IPS DF 4.7 (cell line): ENCODE measurements at regions not wholly inside any gene's neighbourhood (a gene's known extent, or its start where the extent isn't known, plus 50 kb on each side); places are given as distances from the start of the nearest gene placed in this dataset.
"Not testable (repeated sequence)": the region's sequence is repeated elsewhere in the genome, so short reads cannot be mapped to it uniquely, and the experiment has no call there.

Experiments
- DNase-seq: peaks from one replicate; pipeline ENCODE4 v3.0.0-alpha.2; 2013; ENCODE audit warnings: low spot score; ENCODE audit errors: extremely low read depth

GRCh38 chrX:117843749-117844148 lies 272.9 kb downstream of the KLHL13 start:
- no peak for DNase-seq

DNA sequence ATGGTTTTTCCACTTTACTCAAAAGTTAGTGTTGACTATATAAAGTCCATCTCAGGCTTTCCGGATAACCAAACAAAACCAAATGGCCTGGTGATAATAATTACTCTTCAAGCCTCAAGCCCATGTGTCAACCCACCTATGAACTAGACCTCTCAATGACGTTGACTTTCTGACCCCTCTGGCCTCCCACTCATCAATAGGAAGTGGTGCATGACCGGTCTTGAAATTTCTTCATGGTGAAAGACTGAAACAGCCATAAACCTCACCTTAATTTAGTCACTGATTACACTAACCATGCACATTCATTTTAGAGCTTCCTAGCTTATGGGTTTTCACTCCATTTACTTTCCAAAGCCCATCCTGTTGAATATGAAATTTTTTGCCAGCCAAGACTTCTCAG lies 276.0 kb downstream of the KLHL13 start:
- no peak for DNase-seq

DNA sequence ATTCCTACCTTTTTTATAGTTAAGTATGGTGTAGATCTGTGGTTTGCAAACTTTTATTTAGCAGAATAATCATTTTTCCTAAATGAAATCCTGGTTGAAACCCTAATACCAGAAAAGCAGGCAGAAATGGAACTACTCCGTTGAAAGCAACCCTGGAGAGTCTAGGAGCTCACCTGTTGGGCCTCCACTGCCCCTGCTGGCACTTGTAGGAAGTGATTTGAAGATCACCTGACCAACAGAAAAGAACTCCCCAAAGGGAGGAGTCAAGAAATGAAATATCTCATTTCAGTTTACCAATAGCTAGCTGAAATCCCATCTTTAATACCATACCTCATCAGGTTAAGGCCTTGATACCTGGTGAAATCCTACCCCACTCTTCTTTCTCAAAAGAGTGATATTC lies 277.1 kb downstream of the KLHL13 start:
- peak; percentile 0 for DNase-seq

- no peak for DNase-seq
Measured at GRCh38 chrX:117838581-117839331, 277.9 kb downstream of the KLHL13 start.

DNA sequence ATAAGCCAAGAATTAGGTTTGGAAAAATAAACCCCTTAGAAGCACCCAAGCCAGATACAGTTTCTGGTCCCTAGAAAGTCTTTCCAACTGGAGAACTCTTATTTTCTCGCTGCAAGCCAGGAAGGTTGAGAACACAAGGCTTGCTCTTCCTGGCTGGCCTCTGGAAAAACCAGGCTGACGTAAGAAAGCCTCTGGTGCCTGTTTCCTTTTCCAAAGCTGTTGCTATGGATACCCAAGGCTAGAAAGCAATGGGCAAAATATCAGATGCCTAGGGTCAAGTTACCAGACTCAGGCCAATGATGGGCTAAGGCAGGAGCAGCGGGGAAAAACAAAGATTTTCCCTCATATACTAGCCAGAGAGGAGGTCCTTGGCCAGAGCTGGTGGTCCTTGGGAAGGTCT lies 281.6 kb downstream of the KLHL13 start:
- DNase-seq: no peak

- no peak for DNase-seq
Measured at GRCh38 chrX:117834076-117834475, 282.5 kb downstream of the KLHL13 start.

- not testable (repeated sequence) for DNase-seq
Measured at GRCh38 chrX:117821472-117821871, 295.1 kb downstream of the KLHL13 start.

DNA sequence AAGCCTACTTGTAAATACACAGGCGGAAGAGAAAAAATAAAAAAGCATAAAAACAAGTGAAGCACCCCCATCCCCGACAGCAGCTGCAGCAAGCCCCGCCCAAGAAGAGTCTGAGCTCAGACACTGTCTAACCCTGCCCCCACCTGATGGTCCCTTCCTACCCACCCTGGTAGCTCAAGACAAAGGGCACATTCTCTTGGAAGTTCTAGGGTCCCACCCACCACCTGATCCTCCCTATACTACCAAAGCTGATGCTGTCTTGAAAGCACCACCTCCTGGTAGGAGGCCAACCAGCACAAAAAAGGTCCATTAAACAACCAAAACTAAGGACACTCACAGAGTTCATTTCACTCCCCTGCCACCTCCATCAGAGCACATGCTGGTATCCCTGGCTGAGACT lies 308.2 kb downstream of the KLHL13 start:
- no peak for DNase-seq

DNA sequence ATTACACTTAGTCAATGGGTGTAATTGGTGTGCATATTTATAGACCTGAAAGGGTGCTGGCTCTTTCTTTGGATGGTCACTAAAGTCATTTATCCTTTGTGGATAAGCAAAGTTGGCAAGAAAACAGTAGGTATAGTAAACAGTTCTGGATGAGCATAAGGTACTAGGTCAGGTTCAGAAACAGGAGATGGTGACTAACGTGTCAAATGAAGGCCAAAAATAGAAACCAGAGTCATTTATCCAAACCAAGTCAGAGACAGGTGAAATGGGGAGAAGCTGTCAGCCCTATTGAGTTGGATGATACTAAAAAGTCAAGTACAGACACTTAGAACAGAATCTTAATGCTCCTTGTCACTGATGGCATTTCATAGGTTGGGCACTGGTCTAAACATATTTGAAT lies 313.1 kb downstream of the KLHL13 start:
- no peak for DNase-seq

DNA sequence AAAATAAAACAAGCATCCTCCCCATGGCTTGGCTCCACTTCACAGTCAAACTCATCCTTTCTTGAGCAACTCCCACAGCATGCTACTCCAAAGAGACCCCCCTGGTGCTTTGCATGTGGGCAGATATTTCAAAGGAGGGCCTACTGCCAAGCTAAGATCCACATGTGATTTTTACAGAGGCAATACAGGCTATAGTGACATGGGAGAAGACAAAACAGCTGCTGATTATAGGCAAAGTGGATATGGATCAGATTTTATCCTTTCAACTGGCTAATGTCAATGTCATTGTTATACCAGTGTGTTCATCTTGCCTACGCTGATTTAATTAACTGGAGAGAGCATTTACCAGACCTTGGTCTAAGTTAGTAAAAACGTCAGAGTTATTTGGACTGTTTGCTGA lies 328.3 kb downstream of the KLHL13 start:
- DNase-seq: no peak

DNA sequence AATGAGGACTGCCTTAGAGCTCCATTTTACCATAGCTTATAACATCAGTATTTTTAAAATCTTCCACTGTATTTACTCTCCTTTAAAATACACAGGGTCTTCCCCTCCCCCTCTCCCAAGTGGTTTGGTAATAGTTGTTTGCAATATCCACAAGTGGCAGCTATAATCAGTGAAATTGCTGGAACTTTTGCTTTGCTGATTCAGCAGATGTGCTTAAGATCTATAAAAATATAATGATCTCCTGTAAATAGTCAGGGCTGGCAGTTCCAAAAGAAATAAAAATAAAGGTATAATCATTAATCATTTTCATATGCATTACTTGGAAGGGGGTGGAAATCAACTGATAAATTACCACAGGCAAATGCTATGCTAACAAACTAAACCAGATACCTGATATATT lies 345.2 kb downstream of the KLHL13 start:
- no peak for DNase-seq

DNA sequence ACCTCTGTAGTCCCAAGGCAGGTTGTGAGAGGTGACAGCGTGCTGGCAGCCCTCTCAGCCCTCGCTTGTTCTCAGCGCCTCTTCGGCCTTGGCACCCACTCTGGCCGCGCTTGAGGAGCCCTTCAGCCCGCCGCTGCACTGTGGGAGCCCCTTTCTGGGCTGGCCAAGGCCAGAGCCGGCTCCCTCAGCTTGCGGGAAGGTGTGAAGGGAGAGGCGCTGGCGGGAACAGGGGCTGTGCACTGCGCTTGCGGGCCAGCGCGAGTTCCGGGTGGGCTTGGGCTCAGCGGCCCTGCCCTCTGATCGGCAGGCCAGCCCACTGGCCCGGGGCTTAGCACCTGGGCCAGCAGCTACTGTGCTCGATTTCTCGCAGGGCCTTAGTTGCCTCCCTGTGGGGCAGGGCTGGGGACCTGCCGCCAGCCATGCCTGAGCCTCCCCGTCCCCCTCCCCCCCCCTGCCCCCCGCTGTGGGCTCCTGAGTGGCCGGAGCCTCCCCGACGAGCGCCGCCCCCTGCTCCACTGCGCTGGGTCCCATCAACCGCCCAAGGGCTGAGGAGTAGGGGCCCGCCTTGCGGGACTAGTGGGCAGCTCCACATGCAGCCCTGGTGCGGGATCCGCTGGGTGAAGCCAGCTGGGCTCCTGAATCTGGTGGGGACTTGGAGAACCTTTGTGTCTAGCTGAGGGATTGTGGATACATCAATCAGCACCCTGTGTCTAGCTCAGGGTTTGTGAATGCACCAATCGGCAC lies 347.6 kb downstream of the KLHL13 start:
- no peak for DNase-seq

- no peak for DNase-seq
Measured at GRCh38 chrX:117765211-117765610, 351.4 kb downstream of the KLHL13 start.

GRCh38 chrX:117752745-117753144 lies 363.9 kb downstream of the KLHL13 start:
- no peak for DNase-seq

- no peak for DNase-seq
Measured at GRCh38 chrX:117751155-117751554, 365.5 kb downstream of the KLHL13 start.

- no peak for DNase-seq
Measured at GRCh38 chrX:117744958-117745357, 371.7 kb downstream of the KLHL13 start.

- no peak for DNase-seq
Measured at GRCh38 chrX:117743469-117744251, 372.9 kb downstream of the KLHL13 start.

DNA sequence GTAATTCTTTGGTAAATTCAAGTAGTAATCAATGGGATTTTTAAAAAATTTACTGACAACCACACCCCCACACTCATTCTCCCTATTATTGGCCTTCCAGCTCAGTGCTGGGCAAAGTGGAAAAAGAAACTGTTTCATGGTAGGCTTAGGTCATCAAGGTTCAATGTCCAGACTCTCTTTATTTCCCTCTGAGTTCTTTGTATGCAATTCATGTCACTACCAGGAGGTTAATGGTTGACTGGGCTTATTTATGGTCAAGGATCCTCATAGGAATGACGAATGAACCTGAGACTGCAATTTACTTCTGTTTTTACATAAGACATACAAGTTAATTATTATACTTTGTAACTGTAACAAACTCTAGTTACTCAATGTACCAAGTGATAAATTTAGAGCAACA lies 403.2 kb downstream of the KLHL13 start:
- no peak for DNase-seq

DNA sequence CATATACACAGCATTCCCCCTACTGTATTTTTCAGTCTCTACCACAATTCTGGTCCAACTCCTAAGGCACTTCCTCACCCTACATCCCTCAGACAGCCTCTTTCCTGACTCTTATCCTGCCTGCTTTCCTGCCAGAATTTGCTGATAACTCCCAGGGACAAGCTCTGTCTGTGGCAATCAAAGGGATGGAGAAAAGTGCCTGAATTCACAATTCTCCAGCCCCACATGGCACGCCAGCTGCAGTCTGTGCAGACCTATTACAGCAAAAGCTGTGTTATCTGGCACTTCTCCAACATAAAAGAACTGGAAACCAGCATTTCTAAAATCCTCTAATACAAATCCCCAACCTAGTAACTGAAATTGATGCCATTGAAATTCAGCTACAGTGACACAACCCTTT lies 404.8 kb downstream of the KLHL13 start:
- DNase-seq: no peak

DNA sequence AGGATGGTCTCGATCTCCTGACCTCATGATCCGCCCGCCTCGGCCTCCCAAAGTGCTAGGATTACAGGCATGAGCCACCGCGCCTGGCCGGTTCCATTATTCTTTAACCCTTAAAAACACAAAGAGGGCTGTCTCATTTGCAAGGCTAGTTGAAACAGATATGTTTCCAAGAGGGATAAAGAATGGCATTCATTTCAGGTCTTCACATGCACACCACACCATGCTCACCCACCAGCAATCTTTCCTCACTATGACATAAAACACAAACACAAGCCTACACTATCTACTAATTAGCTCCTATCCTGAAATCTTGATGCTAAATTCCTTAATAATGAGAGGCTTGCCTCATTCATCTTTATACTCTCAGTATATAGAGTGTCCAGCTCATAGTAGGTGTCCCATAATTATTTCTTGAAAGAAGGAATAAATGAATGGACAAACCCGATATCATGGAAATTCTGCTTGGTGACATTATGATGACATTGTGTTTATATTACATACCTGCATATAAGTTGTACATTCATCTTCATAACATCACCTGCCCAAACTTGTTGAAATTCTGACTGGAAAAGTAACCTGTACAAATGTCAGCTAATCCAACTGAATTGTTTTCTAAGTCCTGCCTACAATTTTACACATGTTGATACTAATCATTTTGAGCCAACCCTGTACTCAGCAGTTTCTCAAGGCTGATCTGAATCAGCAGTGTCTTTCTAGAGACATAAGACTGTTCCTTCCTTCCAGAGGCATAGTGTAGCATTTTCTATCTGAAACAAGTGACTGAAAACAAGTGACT lies 408.5 kb downstream of the KLHL13 start:
- no peak for DNase-seq

DNA sequence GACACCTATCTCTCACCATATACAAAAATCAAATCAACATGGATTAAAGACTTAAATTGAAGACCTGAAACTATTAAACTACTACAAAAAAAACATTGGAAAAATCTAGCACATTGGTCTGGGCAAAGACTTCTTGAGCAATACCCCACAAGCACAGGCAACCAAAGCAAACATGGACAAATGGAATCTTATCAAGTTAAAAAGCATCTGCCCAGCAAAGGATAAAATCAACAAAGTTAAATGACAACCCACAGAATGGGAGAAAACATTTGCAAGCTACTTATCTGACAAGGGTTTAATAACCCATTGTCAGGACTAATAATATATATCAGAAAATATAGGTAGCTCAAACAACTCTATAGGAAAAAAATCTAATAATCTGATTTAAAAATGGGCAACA lies 415.6 kb downstream of the KLHL13 start:
- no peak for DNase-seq
